ENCODE measurements at regions not wholly inside any gene's neighbourhood (a gene's known extent, or its start where the extent isn't known, plus 50 kb on each side); places are given as distances from the start of the nearest gene placed in this dataset.

- DNase-seq, result peak; percentile 95
These were observed 55.3 kb upstream of the GPR37L1 start for GRCh38 chr1:202067188-202067974.

- no peak for DNase-seq
These were observed 54.1 kb upstream of the GPR37L1 start for GRCh38 chr1:202068596-202068995.

GRCh38 chr1:202069662-202070061 lies 53.1 kb upstream of the GPR37L1 start:
- DNase-seq, result peak; percentile 99

GRCh38 chr1:202072211-202072765 lies 50.4 kb upstream of the GPR37L1 start:
- no peak for DNase-seq

Measured in DMS53 (cell line).